Activated T-cell treated with anti-CD3 and anti-CD28 coated beads, Interleukin-2, amount 50 U/mL, for 4 hours (primary cell): ENCODE measurements at regions not wholly inside any gene's neighbourhood (a gene's known extent, or its start where the extent isn't known, plus 50 kb on each side); places are given as distances from the start of the nearest gene placed in this dataset.

Source experiments
- ATAC-seq, 2 donors: fragments of 200-7000 bp; cut with Tn5 transposase; one replicate each; pipeline ENCODE4 v1.10.0; 2021
- DNase-seq: peaks from one replicate; pipeline ENCODE4 v3.0.0-alpha.2; 2020
- H3K27me3 Mint-ChIP-seq: one replicate; pipeline ENCODE4 v1.8.0; 2021; ENCODE audit warnings: low read depth, mixed read lengths
- H3K36me3 Mint-ChIP-seq: one replicate; pipeline ENCODE4 v1.8.0; 2022; ENCODE audit warnings: mixed read lengths; ENCODE audit not compliant: insufficient read depth
- H3K4me1 Mint-ChIP-seq: one replicate; pipeline ENCODE4 v1.8.0; 2021; ENCODE audit warnings: low read depth, mixed read lengths
- H3K4me3 Mint-ChIP-seq: one replicate; pipeline ENCODE4 v1.8.0; 2021; ENCODE audit warnings: mild to moderate bottlenecking, moderate library complexity, mixed read lengths
- H3K9me3 Mint-ChIP-seq: one replicate; pipeline ENCODE4 v1.8.0; 2021; ENCODE audit warnings: mixed read lengths

DNA sequence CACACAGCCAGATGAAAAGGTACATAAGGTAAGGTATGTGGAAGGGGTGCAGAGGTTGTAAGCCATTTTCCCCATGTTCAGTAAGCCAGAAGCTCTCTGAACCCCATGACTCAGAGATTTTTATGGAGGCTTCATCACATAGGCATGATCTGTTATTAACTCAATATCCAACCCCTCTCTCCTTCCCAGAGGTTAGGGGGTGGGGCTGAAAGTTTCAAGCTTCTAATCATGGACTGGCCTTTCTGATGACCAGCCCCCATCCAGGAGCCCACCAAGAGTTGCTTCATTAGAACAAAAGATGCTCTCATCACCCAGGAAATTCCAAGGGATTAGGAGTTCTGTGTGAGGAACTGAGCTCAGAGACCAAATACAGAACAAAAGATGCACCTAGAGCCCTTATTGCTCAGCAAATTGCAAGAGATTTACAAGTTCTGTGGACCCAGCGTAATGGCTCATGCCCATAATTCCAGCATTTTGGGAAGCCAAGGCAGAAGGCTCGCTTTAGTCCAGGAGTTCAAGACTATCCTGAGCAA lies 103.2 kb upstream of the DAAM1 start:
- no peaks in the 10 kb centered on the region for H3K36me3 Mint-ChIP-seq
- peaks cover 6% of the 10 kb centered on the region for H3K27me3 Mint-ChIP-seq
- no peaks in the 10 kb centered on the region for H3K4me1 Mint-ChIP-seq
- DNase-seq (no peak), ATAC-seq (no peak)
- H3K9me3 Mint-ChIP-seq, result no peaks in the 10 kb centered on the region
- no peak overlapping the region for H3K4me3 Mint-ChIP-seq

DNA sequence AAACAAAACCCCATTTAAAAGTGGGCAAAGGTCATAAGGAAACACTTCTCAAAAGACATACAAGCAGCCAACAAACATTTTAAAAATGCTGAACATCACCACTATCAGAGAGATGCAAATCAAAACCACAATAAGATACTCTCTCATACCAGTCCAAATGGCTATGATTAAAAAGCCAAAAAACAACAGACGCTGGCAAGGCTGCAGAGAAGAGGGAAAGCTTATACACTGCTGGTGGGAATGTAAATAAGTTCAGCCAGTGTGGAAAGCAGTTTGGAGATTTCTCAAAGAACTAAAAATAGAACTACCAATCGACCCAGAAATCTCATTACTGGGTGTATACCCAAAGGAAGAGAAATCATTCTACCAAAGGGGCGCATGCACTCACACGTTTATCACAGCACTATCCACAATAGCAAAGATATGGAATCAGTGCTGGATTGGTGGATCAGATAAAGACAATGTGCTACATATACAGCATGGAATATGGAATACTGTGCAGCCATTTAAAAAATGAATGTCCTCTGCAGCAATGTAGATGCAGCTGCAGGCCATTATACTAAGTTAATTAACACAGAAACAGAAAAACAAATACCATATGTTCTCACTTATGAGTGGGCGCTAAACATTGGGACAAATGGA lies 102.1 kb upstream of the DAAM1 start:
- Mint-ChIP-seq H3K27me3 (peaks cover 11% of the 10 kb centered on the region), H3K36me3 (no peaks in the 10 kb centered on the region), H3K4me1 (no peaks in the 10 kb centered on the region), H3K4me3 (no peak overlapping the region), H3K9me3 (no peaks in the 10 kb centered on the region)
- ATAC-seq (no peak), DNase-seq (no peak)

- no peaks in the 10 kb centered on the region for H3K36me3 Mint-ChIP-seq
These were observed 101.2 kb upstream of the DAAM1 start for GRCh38 chr14:59087240-59087639.

DNA sequence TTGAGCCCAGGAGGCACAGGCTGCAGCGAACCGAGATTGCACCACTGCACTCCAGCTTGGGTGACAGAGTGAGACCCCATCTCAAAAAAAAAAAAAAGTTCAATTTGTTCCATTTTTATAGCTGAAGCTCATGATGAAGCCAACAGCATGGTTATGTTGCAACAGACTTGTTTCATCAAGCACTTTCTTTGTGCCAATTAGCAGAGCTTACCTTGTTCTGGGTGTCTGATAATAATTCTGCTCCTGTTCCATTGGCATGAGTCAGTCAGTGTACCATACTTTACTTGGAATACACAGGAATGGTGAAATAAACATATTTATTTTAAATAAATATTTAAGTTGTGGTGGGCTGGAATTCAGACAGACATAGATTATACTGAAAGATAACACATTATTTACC lies 100.8 kb upstream of the DAAM1 start:
- ATAC-seq (no peak), DNase-seq (no peak)
- no peak overlapping the region for H3K4me3 Mint-ChIP-seq
- no peaks in the 10 kb centered on the region for H3K36me3 Mint-ChIP-seq
- no peaks in the 10 kb centered on the region for H3K4me1 Mint-ChIP-seq
- peaks cover 19% of the 10 kb centered on the region for H3K27me3 Mint-ChIP-seq
- no peaks in the 10 kb centered on the region for H3K9me3 Mint-ChIP-seq

More at GRCh38 chr14:59087240-59087639, 101.2 kb upstream of the DAAM1 start:
- Mint-ChIP-seq H3K27me3 (peaks cover 18% of the 10 kb centered on the region), H3K4me3 (no peak overlapping the region), H3K4me1 (no peaks in the 10 kb centered on the region), H3K9me3 (no peaks in the 10 kb centered on the region)
- no peak for DNase-seq
- ATAC-seq, result no peak

GRCh38 chr14:59090572-59090971 lies 97.9 kb upstream of the DAAM1 start:
- Mint-ChIP-seq H3K9me3 (no peaks in the 10 kb centered on the region), H3K4me3 (no peak overlapping the region), H3K36me3 (no peaks in the 10 kb centered on the region), H3K27me3 (peaks cover 26% of the 10 kb centered on the region), H3K4me1 (no peaks in the 10 kb centered on the region)
- ATAC-seq (no peak), DNase-seq (no peak)

DNA sequence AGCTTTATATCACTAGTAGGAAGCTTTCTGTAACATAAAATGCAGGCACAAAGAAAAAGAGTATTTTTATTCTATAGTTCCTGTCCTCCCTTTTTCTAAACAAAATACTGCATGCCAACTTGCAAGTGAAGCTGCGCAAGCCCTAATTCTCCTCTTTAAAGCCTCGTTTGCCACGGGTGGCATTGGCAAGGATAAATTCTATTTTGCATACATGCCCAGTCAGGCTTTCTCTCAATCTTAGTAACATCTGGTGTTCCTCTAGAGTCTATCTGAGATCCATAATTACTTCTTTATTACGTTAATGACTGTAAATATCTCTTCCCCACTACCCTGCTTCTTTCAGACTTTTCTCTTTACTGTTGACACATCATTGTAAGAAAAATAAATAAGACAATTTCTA lies 97.1 kb upstream of the DAAM1 start:
- no peak for ATAC-seq
- H3K27me3 Mint-ChIP-seq, result peaks cover 26% of the 10 kb centered on the region
- H3K36me3 Mint-ChIP-seq, result no peaks in the 10 kb centered on the region
- no peak for DNase-seq
- H3K4me1 Mint-ChIP-seq, result no peaks in the 10 kb centered on the region
- no peak overlapping the region for H3K4me3 Mint-ChIP-seq
- H3K9me3 Mint-ChIP-seq, result no peaks in the 10 kb centered on the region

- ATAC-seq, result no peak
- Mint-ChIP-seq H3K9me3 (no peaks in the 10 kb centered on the region), H3K27me3 (peaks cover 26% of the 10 kb centered on the region), H3K36me3 (no peaks in the 10 kb centered on the region), H3K4me1 (no peaks in the 10 kb centered on the region), H3K4me3 (no peak overlapping the region)
- DNase-seq, result no peak
These were observed 96.5 kb upstream of the DAAM1 start for GRCh38 chr14:59091976-59092375.

- Mint-ChIP-seq H3K4me1 (no peaks in the 10 kb centered on the region), H3K4me3 (no peak overlapping the region), H3K9me3 (no peaks in the 10 kb centered on the region), H3K36me3 (no peaks in the 10 kb centered on the region), H3K27me3 (peaks cover 26% of the 10 kb centered on the region)
- no peak for ATAC-seq
- DNase-seq, result no peak
These were observed 94.6 kb upstream of the DAAM1 start for GRCh38 chr14:59093902-59094301.

DNA sequence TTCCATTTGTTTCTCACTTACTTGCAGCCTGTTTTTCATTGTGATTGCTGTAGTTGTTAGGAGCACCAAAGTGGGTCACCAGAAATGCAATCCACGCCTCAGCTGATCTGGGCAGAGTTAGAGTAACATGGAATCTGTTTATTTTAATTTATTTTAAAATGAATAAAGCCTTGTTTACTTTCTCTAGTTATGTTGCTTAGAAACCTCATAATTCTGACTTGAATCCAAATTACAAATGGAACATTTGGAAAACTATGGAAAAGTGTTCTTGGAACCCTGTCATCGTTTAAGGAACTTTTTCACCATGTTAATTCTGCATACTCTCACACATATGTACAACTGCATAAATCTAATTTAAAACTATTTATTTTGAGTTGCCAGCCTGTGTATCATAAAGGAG lies 92.2 kb upstream of the DAAM1 start:
- peaks cover 27% of the 10 kb centered on the region for H3K27me3 Mint-ChIP-seq
- H3K9me3 Mint-ChIP-seq, result no peaks in the 10 kb centered on the region
- no peak for ATAC-seq
- no peaks in the 10 kb centered on the region for H3K4me1 Mint-ChIP-seq
- no peak overlapping the region for H3K4me3 Mint-ChIP-seq
- no peaks in the 10 kb centered on the region for H3K36me3 Mint-ChIP-seq
- DNase-seq, result no peak

- ATAC-seq (no peak), DNase-seq (no peak)
- no peaks in the 10 kb centered on the region for H3K9me3 Mint-ChIP-seq
- H3K36me3 Mint-ChIP-seq, result no peaks in the 10 kb centered on the region
- no peaks in the 10 kb centered on the region for H3K4me1 Mint-ChIP-seq
- H3K27me3 Mint-ChIP-seq, result peaks cover 16% of the 10 kb centered on the region
- H3K4me3 Mint-ChIP-seq, result no peak overlapping the region
These were observed 90.8 kb upstream of the DAAM1 start for GRCh38 chr14:59097681-59098080.

GRCh38 chr14:59098377-59098776 lies 90.1 kb upstream of the DAAM1 start:
- Mint-ChIP-seq H3K36me3 (no peaks in the 10 kb centered on the region), H3K9me3 (no peaks in the 10 kb centered on the region), H3K27me3 (peaks cover 12% of the 10 kb centered on the region), H3K4me3 (no peak overlapping the region), H3K4me1 (no peaks in the 10 kb centered on the region)
- ATAC-seq (no peak), DNase-seq (no peak)

DNA sequence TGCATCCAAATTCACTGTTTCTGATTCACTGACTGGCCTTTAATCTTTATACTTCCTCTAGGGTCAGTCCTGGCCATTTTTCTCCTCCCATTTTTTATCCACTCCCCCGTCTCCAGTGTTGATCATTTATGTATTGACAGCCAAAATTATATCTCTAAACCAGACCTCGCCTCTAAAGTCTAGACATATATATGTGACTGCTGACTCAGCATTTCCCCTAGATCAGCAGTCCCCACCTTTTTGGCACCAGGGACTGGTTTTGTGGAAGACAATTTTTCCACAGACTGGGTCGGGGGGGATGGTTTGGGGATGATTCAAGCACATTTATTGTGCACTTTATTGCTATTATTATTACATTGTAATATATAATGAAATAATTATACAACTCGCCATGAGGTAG lies 88.3 kb upstream of the DAAM1 start:
- H3K27me3 Mint-ChIP-seq, result peaks cover 7% of the 10 kb centered on the region

GRCh38 chr14:59101476-59101875 lies 87.0 kb upstream of the DAAM1 start:
- Mint-ChIP-seq H3K36me3 (no peaks in the 10 kb centered on the region), H3K9me3 (no peaks in the 10 kb centered on the region), H3K27me3 (peaks cover 7% of the 10 kb centered on the region), H3K4me3 (no peak overlapping the region), H3K4me1 (no peaks in the 10 kb centered on the region)
- DNase-seq (no peak), ATAC-seq (no peak)

More for the DNA sequence above, 88.3 kb upstream of the DAAM1 start:
- no peak overlapping the region for H3K4me3 Mint-ChIP-seq
- DNase-seq, result no peak
- no peaks in the 10 kb centered on the region for H3K36me3 Mint-ChIP-seq
- ATAC-seq, result no peak
- no peaks in the 10 kb centered on the region for H3K9me3 Mint-ChIP-seq
- H3K4me1 Mint-ChIP-seq, result no peaks in the 10 kb centered on the region

DNA sequence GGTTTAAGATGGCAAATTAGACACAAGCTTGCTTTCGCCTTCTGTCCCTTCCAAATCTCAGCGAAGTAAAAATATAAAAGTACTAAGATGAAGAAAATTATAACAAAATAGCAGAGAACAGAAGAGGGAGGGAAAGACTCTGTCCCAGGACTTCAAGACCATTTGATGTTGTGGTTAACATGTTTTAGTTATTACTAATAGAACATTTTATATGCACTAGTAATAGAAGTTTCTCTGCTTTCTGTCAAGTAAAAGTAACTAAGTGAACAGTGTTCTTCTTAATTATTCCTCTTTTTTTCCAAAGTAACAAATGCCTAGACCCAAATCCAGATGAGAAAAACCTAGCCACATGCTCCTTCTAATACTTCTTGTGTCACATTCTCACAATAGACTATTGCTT lies 85.1 kb upstream of the DAAM1 start:
- Mint-ChIP-seq H3K9me3 (no peaks in the 10 kb centered on the region), H3K36me3 (no peaks in the 10 kb centered on the region), H3K4me1 (no peaks in the 10 kb centered on the region), H3K27me3 (peaks cover 7% of the 10 kb centered on the region), H3K4me3 (no peak overlapping the region)
- DNase-seq (no peak), ATAC-seq (no peak)

DNA sequence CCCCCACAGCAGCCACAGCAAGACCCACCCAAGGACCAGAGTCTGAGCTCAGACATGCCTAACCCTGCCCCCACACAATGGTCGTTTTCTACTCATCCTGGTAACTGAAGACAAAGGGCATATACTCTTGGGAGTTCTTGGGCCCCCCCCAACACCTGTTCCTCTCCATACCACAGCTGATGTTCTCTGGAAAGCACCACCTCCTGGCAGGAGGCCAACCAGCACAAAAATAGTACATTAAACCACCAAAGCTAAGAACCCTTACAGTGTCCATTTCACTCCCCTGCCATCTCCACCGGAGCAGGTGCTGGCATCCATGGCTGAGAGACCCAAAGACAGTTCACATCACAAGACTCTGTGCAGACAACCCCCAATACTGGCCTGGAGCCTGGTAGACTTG lies 80.6 kb upstream of the DAAM1 start:
- no peaks in the 10 kb centered on the region for H3K9me3 Mint-ChIP-seq
- no peaks in the 10 kb centered on the region for H3K36me3 Mint-ChIP-seq
- H3K4me1 Mint-ChIP-seq, result no peaks in the 10 kb centered on the region
- H3K4me3 Mint-ChIP-seq, result no peak overlapping the region
- peaks cover 4% of the 10 kb centered on the region for H3K27me3 Mint-ChIP-seq
- no peak for ATAC-seq
- DNase-seq, result no peak
